GM12878 (cell line): ENCODE measurements at regions not wholly inside any gene's neighbourhood (a gene's known extent, or its start where the extent isn't known, plus 50 kb on each side); places are given as distances from the start of the nearest gene placed in this dataset.

ENCODE experiments used
- ATAC-seq: fragments of 200-7000 bp; cut with Tn5 transposase; 3 replicates; pipeline ENCODE4 v1.9.1; 2020; ENCODE audit warnings: mild to moderate bottlenecking, moderate library complexity
- BruUV-seq: library from RNA; stranded (reverse); fragments of 400-500 nt; replicated peaks from 2 replicates; lab custom pipeline; 2021; lab: Mats Ljungman, UMichigan
- CTCF ChIA-PET: fragments of 300-600 bp; sonication (Branson Sonifier 250); formaldehyde crosslinking; extraction: SDS; loops from one replicate; lab custom pipeline; 2021; ENCODE audit warnings: inconsistent platforms; lab: Yijun Ruan, JAX
- POLR2A ChIA-PET: fragments of 350-600 bp; formaldehyde crosslinking; extraction: SDS; loops from one replicate; lab custom pipeline; 2021; ENCODE audit warnings: inconsistent platforms; lab: Charles Lee
- RAD21 ChIA-PET: fragments of 300-600 bp; sonication (Branson Sonifier 250); formaldehyde crosslinking; loops from one replicate; lab custom pipeline; 2023; ENCODE audit warnings: antibody characterized with exemption; ENCODE audit not compliant: unreplicated experiment; lab: Charles Lee
- SMC1A ChIA-PET: fragments of 300-600 bp; sonication (Branson Sonifier 250); formaldehyde crosslinking; loops from one replicate; lab custom pipeline; 2023; ENCODE audit not compliant: unreplicated experiment, uncharacterized antibody; lab: Charles Lee
- DNase-seq: peaks from one replicate; pipeline ENCODE4 v3.0.0-alpha.2; 2011; ENCODE audit warnings: low read depth, low spot score
- FAIRE-seq: peaks from 3 replicates; lab custom pipeline; 2011; peaks lifted over from hg19 to GRCh38; lab: Jason Lieb, UNC
- H2AFZ ChIP-seq: 2 replicates; pipeline ENCODE4 v1.6.0; 2011; ENCODE audit warnings: low read depth, low read length, control low read depth; ENCODE audit not compliant: control insufficient read depth
- H3K27ac ChIP-seq: 2 replicates; pipeline ENCODE4 v1.5.1; 2011; ENCODE audit warnings: control low read depth; ENCODE audit not compliant: control insufficient read depth, insufficient read depth
- H3K27me3 ChIP-seq, 2 experiments: replicated peaks in 1 of 2; 2 replicates each; pipeline versions ENCODE4 v1.6.0 to v1.6.1; 2011; ENCODE audit warnings: low read length in 1 of 2; ENCODE audit not compliant: control insufficient read depth in 2 of 2, insufficient read depth in 2 of 2
- H3K36me3 ChIP-seq, 2 experiments: 2 replicates each; pipeline ENCODE4 v1.5.1; 2011; ENCODE audit warnings: low read length in 1 of 2; ENCODE audit not compliant: control insufficient read depth in 2 of 2, insufficient read depth in 2 of 2
- H3K4me1 ChIP-seq: 2 replicates; pipeline ENCODE4 v1.6.1; 2011; ENCODE audit warnings: mild to moderate bottlenecking, low read length, moderate library complexity, mixed read lengths; ENCODE audit not compliant: control insufficient read depth, insufficient read depth
- H3K4me2 ChIP-seq: 2 replicates; pipeline ENCODE4 v1.6.0; 2011; ENCODE audit warnings: control low read depth; ENCODE audit not compliant: control insufficient read depth, insufficient read depth
- H3K4me3 ChIP-seq: fragments of 200-600 bp; sonication (generic); 2 replicates; pipeline ENCODE4 v1.5.1; 2016
- H3K79me2 ChIP-seq: 2 replicates; pipeline ENCODE4 v1.6.0; 2011; ENCODE audit warnings: low read length; ENCODE audit not compliant: control insufficient read depth, insufficient read depth
- H3K9ac ChIP-seq: 2 replicates; pipeline ENCODE4 v1.8.0; 2011; ENCODE audit warnings: low read length, control low read depth, mixed read lengths; ENCODE audit not compliant: control insufficient read depth, insufficient read depth
- H3K9me3 ChIP-seq: replicated peaks from 3 replicates; pipeline ENCODE4 v1.5.1; 2011; ENCODE audit warnings: mild to moderate bottlenecking, low read length; ENCODE audit not compliant: control insufficient read depth, insufficient read depth
- H4K20me1 ChIP-seq: 2 replicates; pipeline ENCODE4 v1.6.0; 2011; ENCODE audit not compliant: control insufficient read depth, insufficient read depth
- ATF2 ChIP-seq: IDR thresholded peaks from 2 replicates; pipeline ENCODE4 v1.6.1; 2012; ENCODE audit warnings: low read length, inconsistent platforms
- BACH1 ChIP-seq: fragments of 450-650 bp; IDR thresholded peaks from 2 replicates; pipeline ENCODE4 v1.6.1; 2017; ENCODE audit warnings: mild to moderate bottlenecking, borderline replicate concordance
- BCL11A ChIP-seq: IDR thresholded peaks from 2 replicates; pipeline ENCODE4 v1.6.1; 2011; ENCODE audit warnings: low read depth, low read length
- KLF5 ChIP-seq: fragments of 450-650 bp; IDR thresholded peaks from 2 replicates; pipeline ENCODE4 v1.6.1; 2014; ENCODE audit warnings: mild to moderate bottlenecking; ENCODE audit not compliant: partially characterized antibody
- MXI1 ChIP-seq: fragments of 150-350 bp; IDR thresholded peaks from 2 replicates; pipeline ENCODE4 v1.6.1; 2011; ENCODE audit warnings: low read depth, mild to moderate bottlenecking, inconsistent platforms, low read length, improper control_type of control experiment
- NR2F1 ChIP-seq: fragments of 450-650 bp; conservative IDR thresholded peaks from 2 replicates; pipeline ENCODE4 v1.6.1; 2017; ENCODE audit warnings: mild to moderate bottlenecking
- RFX5 ChIP-seq: IDR thresholded peaks from 2 replicates; pipeline ENCODE4 v1.6.1; 2011; ENCODE audit warnings: low read depth, low read length, improper control_type of control experiment
- whole genome bisulfite sequencing: methylation state at CpG from one replicate; pipeline ENCODE4 v1.1.6; 2016; ENCODE audit warnings: low lambda C conversion rate; ENCODE audit not compliant: insufficient replicate concordance, insufficient coverage; ENCODE audit errors: missing lambda C conversion rate; 5-methylcytosine and 5-hydroxymethylcytosine counted together
- in situ Hi-C: fragments of 300-500 bp; cut with MboI; formaldehyde crosslinking; loops from 9 replicates; pipeline ENCODE4 v1.14.3; 2018; ENCODE audit warnings: mixed read lengths
- intact Hi-C: fragments of 100-400 bp; cut with micrococcal nuclease; formaldehyde crosslinking; loops from one replicate; pipeline ENCODE4 v1.14.2; 2022; ENCODE audit not compliant: unreplicated experiment

- TF ChIP-seq ATF2 (no peak), KLF5 (no peak), RFX5 (no peak), NR2F1 (no peak), BACH1 (no peak), MXI1 (no peak)
These were observed 566.6 kb upstream of the MEF2C start (continued) for GRCh38 chr5:89449392-89450148.

- H2AFZ ChIP-seq = no peak overlapping the region
- H3K27ac ChIP-seq = no peak overlapping the region
- no peak overlapping the region for H3K9ac ChIP-seq
- H3K36me3 ChIP-seq = no peaks in the 10 kb centered on the region
- H4K20me1 ChIP-seq = no peaks in the 10 kb centered on the region
- FAIRE-seq = peak; percentile 31
- H3K79me2 ChIP-seq = no peaks in the 10 kb centered on the region
- CTCF ChIA-PET = no interaction called here
- no peak for DNase-seq
- no peak for TF ChIP-seq BCL11A
- POLR2A ChIA-PET = no interaction called here
- RAD21 ChIA-PET = interaction anchor here (1.0 kb wide), 1 partner anchor 717 kb away, joined by 3 read pairs; no protein-coding TSS in a partner anchor
- H3K9me3 ChIP-seq = no peaks in the 10 kb centered on the region; the same call in 2 of the 3 replicates
- intact Hi-C loops = no loop called here
- H3K4me3 ChIP-seq = no peak overlapping the region
- no peak for ATAC-seq
- H3K27me3 ChIP-seq = no peaks in the 10 kb centered on the region
- SMC1A ChIA-PET = interaction anchor here (1.1 to 2.3 kb wide), 2 partner anchors 10 kb away, joined by 4 to 7 read pairs; no protein-coding TSS in a partner anchor
- H3K4me2 ChIP-seq = no peak overlapping the region
- in situ Hi-C loops = no loop called here
- BruUV-seq = no TSS peak
- WGBS = 79% methylated on average over 3 of the region's 3 CpGs
- peaks cover 3% of the 10 kb centered on the region; the same call in 1 of the 2 replicates for H3K4me1 ChIP-seq
These were observed 564.0 kb upstream of the MEF2C start for GRCh38 chr5:89447027-89447426.
